Raji (cell line): ENCODE measurements at regions not wholly inside any gene's neighbourhood (a gene's known extent, or its start where the extent isn't known, plus 50 kb on each side); places are given as distances from the start of the nearest gene placed in this dataset.

Experiments
- POLR2A ChIP-seq: IDR thresholded peaks from 2 replicates; pipeline ENCODE4 v1.6.1; 2011; ENCODE audit warnings: low read depth, low read length, control low read depth; ENCODE audit not compliant: insufficient read depth

DNA sequence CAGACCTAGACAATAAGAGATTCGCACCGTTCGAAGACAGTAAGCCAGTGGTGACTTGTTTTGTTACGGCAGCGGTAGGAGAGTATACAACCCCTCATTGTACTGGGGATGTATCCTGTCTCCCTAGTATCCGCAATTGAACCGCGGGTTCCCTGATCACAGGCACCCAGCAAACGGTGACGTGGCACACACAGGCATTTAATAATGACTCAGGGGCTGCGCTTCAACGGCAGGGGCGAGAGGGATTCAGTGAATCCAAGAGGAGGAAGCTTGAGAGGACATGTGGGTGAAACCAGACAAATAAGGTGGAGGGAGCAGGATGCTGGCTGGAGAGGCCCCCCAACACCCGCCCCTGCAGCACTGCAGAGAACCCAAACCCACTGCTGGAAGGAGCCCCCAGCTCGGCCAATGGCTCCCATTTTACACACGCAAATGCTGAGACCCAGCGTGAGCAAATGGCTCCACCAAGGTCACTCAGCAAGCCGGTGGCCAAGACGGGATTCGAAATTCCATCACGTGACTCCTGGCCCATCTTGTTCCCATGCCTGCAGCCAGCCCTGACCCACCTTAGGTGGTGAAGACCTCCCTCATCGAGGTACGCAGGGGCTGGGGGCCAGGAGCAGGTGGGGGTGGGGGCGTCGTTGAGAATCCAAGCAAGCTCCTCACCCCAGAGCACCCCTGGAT, 149.9 kb downstream of the SYF2 start:
- no peak for TF ChIP-seq POLR2A

GRCh38 chr1:25081496-25081895, 150.8 kb downstream of the SYF2 start:
- TF ChIP-seq POLR2A: no peak

DNA sequence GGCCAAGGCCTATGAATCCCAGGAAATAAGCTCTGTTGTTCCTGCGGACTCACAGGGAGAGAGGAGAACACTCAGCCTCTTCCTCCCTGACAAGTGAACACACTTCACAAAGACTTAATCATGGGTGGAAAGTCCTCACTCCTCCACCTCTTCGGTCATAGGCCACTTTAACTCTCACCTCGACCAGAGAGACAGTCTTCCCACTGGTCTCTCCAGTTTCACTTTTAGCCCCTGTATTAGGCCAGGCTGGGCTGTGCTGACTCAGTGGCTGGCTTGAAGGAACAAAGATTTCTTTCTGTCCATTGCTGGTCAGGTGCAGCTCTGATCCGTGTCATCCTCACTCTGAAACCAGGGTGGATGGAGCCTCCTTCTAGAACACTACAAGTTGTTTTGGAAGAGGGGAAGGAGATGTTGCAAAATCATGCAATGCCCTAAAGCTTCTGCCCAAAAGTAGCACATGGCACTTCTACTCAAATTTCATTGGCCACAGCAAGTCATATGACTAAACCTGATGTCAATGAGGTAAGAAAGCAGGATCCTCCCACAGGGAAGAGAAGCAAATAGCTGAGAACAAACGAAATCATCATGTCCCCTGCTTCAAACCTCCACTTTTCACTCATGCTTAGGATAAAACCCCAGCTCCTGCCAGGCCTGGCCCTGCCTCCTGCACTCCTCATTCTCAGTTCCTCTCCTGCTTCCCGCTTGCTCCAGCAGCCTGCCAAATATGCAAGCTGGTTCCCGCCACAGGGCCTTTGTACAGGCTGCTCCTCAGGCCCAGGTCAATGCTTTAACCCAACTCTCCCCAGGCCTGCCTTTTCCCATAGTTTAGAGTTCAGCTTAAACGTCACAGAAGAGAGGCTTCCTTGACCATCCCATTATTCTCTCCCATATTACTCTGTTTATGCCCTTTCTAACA, 150.5 kb upstream of the RUNX3 start:
- no peak for TF ChIP-seq POLR2A

DNA sequence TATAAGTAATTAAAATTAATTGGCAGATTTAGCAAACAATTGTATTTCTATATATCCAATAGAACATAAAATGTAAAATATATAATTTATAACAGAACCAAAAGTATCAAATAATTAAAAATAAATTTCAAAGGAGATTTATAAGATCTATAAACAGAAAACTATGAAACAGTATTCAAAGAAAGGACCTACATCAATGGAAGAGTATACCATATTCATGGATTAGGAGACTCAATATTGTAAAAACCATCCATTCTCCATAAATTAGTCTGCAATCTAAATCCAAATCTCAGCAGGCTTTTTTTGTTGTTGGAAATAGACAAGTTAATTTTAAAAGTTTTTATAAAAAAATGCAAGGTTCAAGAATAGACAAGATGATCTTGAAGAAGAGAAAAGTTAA, 149.0 kb upstream of the RUNX3 start:
- TF ChIP-seq POLR2A: no peak

GRCh38 chr1:25074351-25075227, 144.5 kb upstream of the RUNX3 start:
- TF ChIP-seq POLR2A: no peak

GRCh38 chr1:25073640-25074270, 143.7 kb upstream of the RUNX3 start:
- TF ChIP-seq POLR2A: no peak

GRCh38 chr1:25072461-25072860, 142.4 kb upstream of the RUNX3 start:
- TF ChIP-seq POLR2A: no peak

- TF ChIP-seq POLR2A: no peak
Measured at GRCh38 chr1:25068829-25069228, 138.8 kb upstream of the RUNX3 start.

DNA sequence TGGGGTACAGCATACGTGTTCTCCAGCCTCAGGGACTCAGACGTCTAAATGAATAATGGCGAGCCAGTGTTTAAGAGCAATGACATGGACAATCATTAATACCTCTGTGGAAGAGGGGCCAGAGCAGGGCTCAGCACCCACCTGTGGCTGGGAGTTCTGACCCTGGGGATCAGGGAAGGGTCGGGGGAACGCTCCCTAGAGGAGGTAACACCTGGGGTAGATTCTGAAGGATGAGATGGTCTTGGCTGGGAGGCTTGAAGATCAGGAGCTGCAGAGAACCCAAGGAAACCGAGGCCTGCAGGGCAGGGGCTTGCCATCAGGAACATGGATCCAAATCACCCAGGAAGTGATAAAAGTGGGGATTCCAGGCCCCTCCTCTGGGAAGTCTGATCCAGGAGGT, 138.2 kb upstream of the RUNX3 start:
- no peak for TF ChIP-seq POLR2A

DNA sequence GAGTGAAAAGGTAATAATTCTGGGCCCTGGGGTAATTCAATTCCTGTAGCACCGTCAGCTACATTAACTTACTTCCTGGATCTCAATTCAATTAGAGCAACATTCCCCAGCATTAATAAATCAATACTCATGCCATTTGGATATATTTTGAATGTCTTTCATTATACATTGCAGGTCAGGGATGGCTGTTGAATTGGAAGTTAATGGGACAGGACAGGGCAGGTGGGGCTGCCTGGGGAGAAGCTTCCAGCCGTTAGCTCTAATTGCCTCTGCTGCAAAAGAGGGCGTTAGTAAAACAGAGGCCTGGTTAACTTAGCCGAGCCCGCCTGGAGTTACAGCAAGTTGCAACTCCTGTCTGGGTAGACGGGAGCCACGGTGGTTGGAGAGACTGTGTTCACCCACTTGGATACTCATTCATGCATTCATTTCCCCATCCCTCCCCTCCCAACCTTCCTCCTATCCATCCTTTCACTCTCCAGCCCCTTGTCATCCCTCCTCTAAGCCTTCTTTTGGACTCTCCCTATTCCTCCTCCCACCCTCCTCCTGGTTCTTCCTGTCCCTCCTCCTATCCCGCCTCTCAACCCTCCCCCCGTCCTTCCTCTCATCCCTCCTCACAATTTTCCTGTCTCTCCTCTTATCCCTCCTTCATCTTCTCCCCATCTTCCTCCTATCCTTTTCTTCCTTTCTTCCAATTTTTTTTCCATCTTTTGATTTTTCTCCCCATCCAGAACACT, 137.6 kb upstream of the RUNX3 start:
- TF ChIP-seq POLR2A: no peak

GRCh38 chr1:25066731-25067517, 136.8 kb upstream of the RUNX3 start:
- TF ChIP-seq POLR2A: no peak

- TF ChIP-seq POLR2A: no peak
Measured at GRCh38 chr1:25066256-25066655, 136.2 kb upstream of the RUNX3 start.

DNA sequence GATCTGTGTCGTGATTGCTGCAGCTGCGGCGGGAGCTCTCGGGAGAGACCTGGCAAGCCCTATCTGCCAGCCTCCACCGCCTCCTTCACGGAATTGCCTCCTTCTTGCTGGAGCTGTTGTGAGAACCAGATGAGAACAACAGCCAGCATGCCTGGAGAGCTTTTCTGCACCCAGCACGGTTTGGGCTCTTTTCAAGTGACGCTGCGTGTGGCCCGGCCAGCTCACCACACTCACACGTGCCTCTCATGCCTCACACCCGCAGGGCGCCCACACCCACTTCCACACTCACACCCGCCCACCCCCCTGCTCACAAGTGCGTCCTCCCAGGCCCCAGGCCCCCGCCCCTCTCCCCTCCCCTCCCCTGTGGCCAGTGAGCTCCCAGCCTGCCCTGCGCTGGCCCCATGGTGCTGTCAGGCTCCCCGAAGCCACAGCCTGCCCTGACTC, 135.7 kb upstream of the RUNX3 start:
- TF ChIP-seq POLR2A: no peak
